Loucy (cell line): ENCODE measurements at regions not wholly inside any gene's neighbourhood (a gene's known extent, or its start where the extent isn't known, plus 50 kb on each side); places are given as distances from the start of the nearest gene placed in this dataset.

ENCODE experiments used
- EZH2phosphoT487 ChIP-seq: fragments of 200-600 bp; IDR thresholded peaks from 2 replicates; pipeline ENCODE4 v1.6.1; 2018; ENCODE audit warnings: antibody characterized with exemption, mild to moderate bottlenecking, moderate library complexity, borderline replicate concordance
- TF ChIP-seq, protein P1 (sequence below): fragments of 200-600 bp; sonication (generic); conservative IDR thresholded peaks from 2 replicates; pipeline ENCODE4 v1.5.1; 2014; ENCODE audit warnings: mild to moderate bottlenecking, antibody characterized with exemption, low read length

GRCh38 chr12:32024884-32025592 is 65.8 kb downstream of the RESF1 start:
- TF ChIP-seq, protein P1, sequence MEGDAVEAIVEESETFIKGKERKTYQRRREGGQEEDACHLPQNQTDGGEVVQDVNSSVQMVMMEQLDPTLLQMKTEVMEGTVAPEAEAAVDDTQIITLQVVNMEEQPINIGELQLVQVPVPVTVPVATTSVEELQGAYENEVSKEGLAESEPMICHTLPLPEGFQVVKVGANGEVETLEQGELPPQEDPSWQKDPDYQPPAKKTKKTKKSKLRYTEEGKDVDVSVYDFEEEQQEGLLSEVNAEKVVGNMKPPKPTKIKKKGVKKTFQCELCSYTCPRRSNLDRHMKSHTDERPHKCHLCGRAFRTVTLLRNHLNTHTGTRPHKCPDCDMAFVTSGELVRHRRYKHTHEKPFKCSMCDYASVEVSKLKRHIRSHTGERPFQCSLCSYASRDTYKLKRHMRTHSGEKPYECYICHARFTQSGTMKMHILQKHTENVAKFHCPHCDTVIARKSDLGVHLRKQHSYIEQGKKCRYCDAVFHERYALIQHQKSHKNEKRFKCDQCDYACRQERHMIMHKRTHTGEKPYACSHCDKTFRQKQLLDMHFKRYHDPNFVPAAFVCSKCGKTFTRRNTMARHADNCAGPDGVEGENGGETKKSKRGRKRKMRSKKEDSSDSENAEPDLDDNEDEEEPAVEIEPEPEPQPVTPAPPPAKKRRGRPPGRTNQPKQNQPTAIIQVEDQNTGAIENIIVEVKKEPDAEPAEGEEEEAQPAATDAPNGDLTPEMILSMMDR: no peak
- no peak for TF ChIP-seq EZH2phosphoT487
